ENCODE measurements at regions not wholly inside any gene's neighbourhood (a gene's known extent, or its start where the extent isn't known, plus 50 kb on each side); places are given as distances from the start of the nearest gene placed in this dataset.

- TF ChIP-seq ZC3H10 (CRISPR knock-in tag; IDR thresholded peaks at IDR 0.05) (no peak), CSDC2 (CRISPR knock-in tag; IDR thresholded peaks at IDR 0.05) (no peak), PATZ1 (CRISPR knock-in tag; IDR thresholded peaks at IDR 0.05; ENCODE audit: borderline replicate concordance) (no peak), CREB5 (CRISPR knock-in tag; IDR thresholded peaks at IDR 0.05; ENCODE audit: low read depth) (no peak), ZFP3 (CRISPR knock-in tag; IDR thresholded peaks at IDR 0.05) (no peak), ZFP30 (CRISPR knock-in tag; IDR thresholded peaks at IDR 0.05) (no peak)
These were observed 127.9 kb upstream of the DOCK10 start for GRCh38 chr2:225170162-225170561.
